Right lobe of liver (tissue), 4 donors: ENCODE measurements at regions not wholly inside any gene's neighbourhood (a gene's known extent, or its start where the extent isn't known, plus 50 kb on each side); places are given as distances from the start of the nearest gene placed in this dataset.

Experiments
- CTCF ChIP-seq, 4 donors: fragments of 200-600 bp in 3 of 4; fragments of 450-650 bp in 1 of 4; IDR thresholded peaks; one replicate each; pipeline versions ENCODE4 v1.5.1 to v1.8.0; 2016 to 2022; ENCODE audit warnings: antibody characterized with exemption in 4 of 4, mild to moderate bottlenecking in 2 of 4
- POLR2A ChIP-seq: fragments of 450-650 bp; IDR thresholded peaks from one replicate; pipeline ENCODE4 v1.6.1; 2017; ENCODE audit warnings: antibody characterized with exemption, mild to moderate bottlenecking
- donor health status: DM: no; HTN: no; CAD: no.
- donor health status: DM: no; HTN: no; CAD: no.
- donor health status: DM: no; HTN: yes; CAD: no.

- TF ChIP-seq CTCF (IDR thresholded peaks at IDR 0.05): no peak
- TF ChIP-seq POLR2A: no peak
Measured at GRCh38 chr9:90156318-90156717, 486.3 kb downstream of the DIRAS2 start.
